ENCODE measurements at regions not wholly inside any gene's neighbourhood (a gene's known extent, or its start where the extent isn't known, plus 50 kb on each side); places are given as distances from the start of the nearest gene placed in this dataset.

DNA sequence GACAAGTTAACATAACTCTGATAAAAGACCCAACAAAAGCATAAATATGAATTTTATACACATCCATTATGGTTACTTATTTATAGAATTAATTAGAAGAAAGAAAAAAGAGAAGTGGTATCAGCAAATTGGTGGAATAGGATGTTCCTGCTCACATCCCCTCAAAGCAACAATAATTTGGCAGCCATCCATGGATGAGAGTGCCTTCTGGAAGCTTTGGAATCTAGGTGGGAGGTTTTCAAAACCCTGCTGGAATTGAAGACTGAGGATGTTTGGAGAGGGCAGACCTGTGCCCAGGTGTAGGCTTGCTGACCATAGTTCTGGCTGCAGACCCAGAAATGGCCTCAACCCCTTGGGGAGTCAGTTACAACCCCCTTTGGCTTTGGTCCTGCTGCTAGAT is 91.2 kb downstream of the EDEM1 start:
- Histone ChIP-seq H4K20me1 (ENCODE audit: insufficient read depth, low read length, poor library complexity, severe bottlenecking) (no peaks in the 10 kb centered on the region), H3K9ac (ENCODE audit: low read depth, low read length, poor library complexity, severe bottlenecking) (no peak overlapping the region), H3K4me1 (ENCODE audit: insufficient read depth, low read length, poor library complexity, severe bottlenecking) (no peaks in the 10 kb centered on the region), H3K9me3 (ENCODE audit: insufficient read depth, low read depth, low read length) (0 out of 2 replicates have a peak, but pooled peaks cover 4% of the 10 kb centered on the region), H3K27me3 (ENCODE audit: insufficient read depth, low read length, poor library complexity, severe bottlenecking) (no peaks in the 10 kb centered on the region), H2AFZ (ENCODE audit: low read length) (no peak overlapping the region), H3K36me3 (ENCODE audit: insufficient read depth, low read length) (no peaks in the 10 kb centered on the region), H3K4me3 (ENCODE audit: low read length, poor library complexity, severe bottlenecking) (no peak overlapping the region), H3K79me2 (ENCODE audit: insufficient read depth, low read length) (no peaks in the 10 kb centered on the region), H3K9me2 (replicated peaks; ENCODE audit: low read depth, low read length) (no peaks in the 10 kb centered on the region), H3K4me2 (ENCODE audit: low read depth, low read length, poor library complexity, severe bottlenecking) (no peak overlapping the region), H3F3A (ENCODE audit: low read depth) (no peaks in the 10 kb centered on the region)
- TF ChIP-seq, protein P1, sequence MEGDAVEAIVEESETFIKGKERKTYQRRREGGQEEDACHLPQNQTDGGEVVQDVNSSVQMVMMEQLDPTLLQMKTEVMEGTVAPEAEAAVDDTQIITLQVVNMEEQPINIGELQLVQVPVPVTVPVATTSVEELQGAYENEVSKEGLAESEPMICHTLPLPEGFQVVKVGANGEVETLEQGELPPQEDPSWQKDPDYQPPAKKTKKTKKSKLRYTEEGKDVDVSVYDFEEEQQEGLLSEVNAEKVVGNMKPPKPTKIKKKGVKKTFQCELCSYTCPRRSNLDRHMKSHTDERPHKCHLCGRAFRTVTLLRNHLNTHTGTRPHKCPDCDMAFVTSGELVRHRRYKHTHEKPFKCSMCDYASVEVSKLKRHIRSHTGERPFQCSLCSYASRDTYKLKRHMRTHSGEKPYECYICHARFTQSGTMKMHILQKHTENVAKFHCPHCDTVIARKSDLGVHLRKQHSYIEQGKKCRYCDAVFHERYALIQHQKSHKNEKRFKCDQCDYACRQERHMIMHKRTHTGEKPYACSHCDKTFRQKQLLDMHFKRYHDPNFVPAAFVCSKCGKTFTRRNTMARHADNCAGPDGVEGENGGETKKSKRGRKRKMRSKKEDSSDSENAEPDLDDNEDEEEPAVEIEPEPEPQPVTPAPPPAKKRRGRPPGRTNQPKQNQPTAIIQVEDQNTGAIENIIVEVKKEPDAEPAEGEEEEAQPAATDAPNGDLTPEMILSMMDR (conservative IDR thresholded peaks at IDR 0.05; ENCODE audit: low read length) = no peak
- no peak for TF ChIP-seq EZH2phosphoT487 (IDR thresholded peaks at IDR 0.05; ENCODE audit: borderline replicate concordance)

DNA sequence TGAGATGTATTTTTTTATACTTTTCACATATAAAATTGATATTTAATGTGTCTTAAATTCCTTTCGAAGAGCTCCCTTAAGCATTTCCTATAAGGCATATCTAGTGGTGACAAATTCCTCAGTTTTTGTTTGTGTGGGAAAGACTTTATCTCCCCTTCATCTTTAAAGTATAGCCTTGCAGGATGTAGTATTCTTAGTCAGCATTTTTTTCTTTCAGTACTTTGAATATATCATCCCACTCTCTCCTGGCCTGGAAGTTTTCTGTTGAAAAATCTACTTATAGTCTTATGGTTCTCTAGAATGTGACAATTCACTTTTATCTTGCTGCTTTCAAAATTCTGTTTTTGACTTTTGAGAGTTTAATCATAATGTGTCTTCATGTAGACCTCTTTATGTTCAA is 95.2 kb downstream of the EDEM1 start:
- Histone ChIP-seq H3K4me2 (ENCODE audit: low read depth, low read length, poor library complexity, severe bottlenecking) (no peak overlapping the region), H3F3A (ENCODE audit: low read depth) (no peaks in the 10 kb centered on the region), H4K20me1 (ENCODE audit: insufficient read depth, low read length, poor library complexity, severe bottlenecking) (no peaks in the 10 kb centered on the region), H3K9ac (ENCODE audit: low read depth, low read length, poor library complexity, severe bottlenecking) (no peak overlapping the region), H3K9me3 (ENCODE audit: insufficient read depth, low read depth, low read length) (0 out of 2 replicates have a peak, but pooled peaks cover 4% of the 10 kb centered on the region), H3K79me2 (ENCODE audit: insufficient read depth, low read length) (no peaks in the 10 kb centered on the region), H3K9me2 (replicated peaks; ENCODE audit: low read depth, low read length) (no peaks in the 10 kb centered on the region), H3K27me3 (ENCODE audit: insufficient read depth, low read length, poor library complexity, severe bottlenecking) (no peaks in the 10 kb centered on the region), H3K4me1 (ENCODE audit: insufficient read depth, low read length, poor library complexity, severe bottlenecking) (no peaks in the 10 kb centered on the region), H3K4me3 (ENCODE audit: low read length, poor library complexity, severe bottlenecking) (no peak overlapping the region), H2AFZ (ENCODE audit: low read length) (no peak overlapping the region), H3K36me3 (ENCODE audit: insufficient read depth, low read length) (no peaks in the 10 kb centered on the region)
- TF ChIP-seq, protein P1 (conservative IDR thresholded peaks at IDR 0.05; ENCODE audit: low read length) = no peak
- no peak for TF ChIP-seq EZH2phosphoT487 (IDR thresholded peaks at IDR 0.05; ENCODE audit: borderline replicate concordance)

DNA sequence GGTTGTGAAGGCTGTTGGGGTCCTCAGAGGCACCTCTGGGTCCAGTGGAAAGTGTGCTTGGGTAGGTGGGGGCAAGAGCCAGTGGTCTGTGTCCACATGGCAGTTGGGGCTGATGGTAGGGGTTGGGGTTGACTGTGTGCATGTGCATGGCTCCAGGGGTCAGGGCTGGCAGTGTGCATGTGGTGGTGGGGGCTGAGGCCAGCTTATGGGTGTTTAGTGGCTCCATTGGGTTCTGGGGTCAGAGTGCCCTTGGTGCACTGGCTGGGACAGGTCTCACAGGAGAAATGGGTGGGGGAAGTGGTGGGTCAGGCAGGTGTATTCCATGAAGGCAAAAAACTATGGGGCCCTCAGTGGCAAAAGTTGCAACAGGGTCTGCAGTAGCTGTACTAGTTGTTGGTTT is 97.9 kb downstream of the EDEM1 start:
- H4K20me1 ChIP-seq (ENCODE audit: insufficient read depth, low read length, poor library complexity, severe bottlenecking) = no peaks in the 10 kb centered on the region
- no peak overlapping the region for H2AFZ ChIP-seq (ENCODE audit: low read length)
- no peaks in the 10 kb centered on the region for H3K9me2 ChIP-seq (replicated peaks; ENCODE audit: low read depth, low read length)
- H3K4me3 ChIP-seq (ENCODE audit: low read length, poor library complexity, severe bottlenecking) = no peak overlapping the region
- no peak for TF ChIP-seq EZH2phosphoT487 (IDR thresholded peaks at IDR 0.05; ENCODE audit: borderline replicate concordance)
- TF ChIP-seq, protein P1 (conservative IDR thresholded peaks at IDR 0.05; ENCODE audit: low read length) = no peak
- H3K9me3 ChIP-seq (ENCODE audit: insufficient read depth, low read depth, low read length) = peaks cover 7% of the 10 kb centered on the region; the same call in 1 of the 2 replicates
- no peak overlapping the region for H3K4me2 ChIP-seq (ENCODE audit: low read depth, low read length, poor library complexity, severe bottlenecking)
- no peaks in the 10 kb centered on the region for H3K4me1 ChIP-seq (ENCODE audit: insufficient read depth, low read length, poor library complexity, severe bottlenecking)
- no peaks in the 10 kb centered on the region for H3K27me3 ChIP-seq (ENCODE audit: insufficient read depth, low read length, poor library complexity, severe bottlenecking)
- no peaks in the 10 kb centered on the region for H3K79me2 ChIP-seq (ENCODE audit: insufficient read depth, low read length)
- H3K9ac ChIP-seq (ENCODE audit: low read depth, low read length, poor library complexity, severe bottlenecking) = no peak overlapping the region
- no peaks in the 10 kb centered on the region for H3K36me3 ChIP-seq (ENCODE audit: insufficient read depth, low read length)
- H3F3A ChIP-seq (ENCODE audit: low read depth) = no peaks in the 10 kb centered on the region

Data from Loucy (cell line).